Ishikawa (cell line): ENCODE measurements at regions not wholly inside any gene's neighbourhood (a gene's known extent, or its start where the extent isn't known, plus 50 kb on each side); places are given as distances from the start of the nearest gene placed in this dataset.

Experiments used
- CEBPB ChIP-seq: IDR thresholded peaks from 2 replicates; pipeline ENCODE4 v1.6.1; 2012
- CREB1 ChIP-seq: IDR thresholded peaks from 2 replicates; pipeline ENCODE4 v1.6.1; 2012; ENCODE audit warnings: low read depth
- EGR1 ChIP-seq: IDR thresholded peaks from 2 replicates; pipeline ENCODE4 v1.6.1; 2012
- EP300 ChIP-seq: IDR thresholded peaks from 2 replicates; pipeline ENCODE4 v1.6.1; 2012; ENCODE audit warnings: borderline replicate concordance
- FOXM1 ChIP-seq: IDR thresholded peaks from 2 replicates; pipeline ENCODE4 v1.6.1; 2012; ENCODE audit warnings: low read depth, borderline replicate concordance
- MAX ChIP-seq: IDR thresholded peaks from 2 replicates; pipeline ENCODE4 v1.6.1; 2012
- NFIC ChIP-seq: IDR thresholded peaks from 2 replicates; pipeline ENCODE4 v1.6.1; 2012
- RAD21 ChIP-seq: IDR thresholded peaks from 2 replicates; pipeline ENCODE4 v1.6.1; 2012; ENCODE audit warnings: low read depth
- REST ChIP-seq: IDR thresholded peaks from 2 replicates; pipeline ENCODE4 v1.6.1; 2012; ENCODE audit warnings: low read depth, mild to moderate bottlenecking
- TAF1 ChIP-seq: IDR thresholded peaks from 2 replicates; pipeline ENCODE4 v1.6.1; 2012; ENCODE audit warnings: low read depth, mild to moderate bottlenecking
- TCF12 ChIP-seq: IDR thresholded peaks from 2 replicates; pipeline ENCODE4 v1.6.1; 2012; ENCODE audit warnings: low read depth
- TEAD4 ChIP-seq: IDR thresholded peaks from 2 replicates; pipeline ENCODE4 v1.6.1; 2012
- USF1 ChIP-seq: IDR thresholded peaks from 2 replicates; pipeline ENCODE4 v1.6.1; 2012
- YY1 ChIP-seq: IDR thresholded peaks from 2 replicates; pipeline ENCODE4 v1.6.1; 2012; ENCODE audit warnings: low read depth
- ZBTB7A ChIP-seq: IDR thresholded peaks from 2 replicates; pipeline ENCODE4 v1.6.1; 2012; ENCODE audit warnings: low read depth

- no peak for TF ChIP-seq EGR1
- no peak for TF ChIP-seq CEBPB
- TF ChIP-seq RAD21: no peak
- no peak for TF ChIP-seq EP300
- TF ChIP-seq TEAD4: no peak
- TF ChIP-seq TAF1: no peak
- no peak for TF ChIP-seq ZBTB7A
- TF ChIP-seq NFIC: no peak
- TF ChIP-seq FOXM1: no peak
- TF ChIP-seq USF1: no peak
- no peak for TF ChIP-seq YY1
- no peak for TF ChIP-seq REST
- TF ChIP-seq TCF12: no peak
Measured at GRCh38 chr10:121267236-121268003, 330.8 kb downstream of the FGFR2 start.

- TF ChIP-seq RAD21 (no peak), YY1 (no peak), FOXM1 (no peak), EGR1 (no peak)
Measured at GRCh38 chr10:121268363-121268762, 329.9 kb downstream of the FGFR2 start.

GRCh38 chr10:121268863-121269432, 329.3 kb downstream of the FGFR2 start:
- TF ChIP-seq USF1 (no peak), EGR1 (no peak), YY1 (no peak), CREB1 (no peak), RAD21 (no peak), REST (no peak), EP300 (no peak)

GRCh38 chr10:121270906-121271305, 327.3 kb downstream of the FGFR2 start:
- no peak for TF ChIP-seq TEAD4
- no peak for TF ChIP-seq EGR1
- TF ChIP-seq USF1: no peak
- TF ChIP-seq CREB1: no peak
- no peak for TF ChIP-seq YY1
- TF ChIP-seq TCF12: no peak
- no peak for TF ChIP-seq CEBPB
- no peak for TF ChIP-seq MAX
- TF ChIP-seq ZBTB7A: no peak
- TF ChIP-seq EP300: no peak
- no peak for TF ChIP-seq REST
- TF ChIP-seq TAF1: no peak
- no peak for TF ChIP-seq NFIC
- no peak for TF ChIP-seq RAD21
- TF ChIP-seq FOXM1: no peak
